HCT116 (cell line): ENCODE measurements at regions not wholly inside any gene's neighbourhood (a gene's known extent, or its start where the extent isn't known, plus 50 kb on each side); places are given as distances from the start of the nearest gene placed in this dataset.

ENCODE experiments used
- CBX3 ChIP-seq: IDR thresholded peaks from 2 replicates; pipeline ENCODE4 v1.6.1; 2012; ENCODE audit warnings: low read depth
- CTCF ChIP-seq, 3 experiments: fragments of 200-600 bp in 1 of 3; sonication (generic) in 1 of 3; IDR thresholded peaks in 2 of 3; conservative IDR thresholded peaks in 1 of 3; 2 replicates each; pipeline ENCODE4 v1.5.1; 2012 to 2017; ENCODE audit warnings: low read depth in 2 of 3, low read length in 2 of 3, antibody characterized with exemption in 1 of 3, borderline replicate concordance in 1 of 3, control low read depth in 1 of 3, mild to moderate bottlenecking in 1 of 3, mixed read lengths in 1 of 3, mixed run types in 1 of 3, moderate library complexity in 1 of 3; ENCODE audit not compliant: insufficient read depth in 1 of 3
- EZH2 ChIP-seq: fragments of 200-600 bp; sonication (generic); IDR thresholded peaks from 2 replicates; pipeline ENCODE4 v1.6.1; 2017; ENCODE audit warnings: antibody characterized with exemption, mixed run types
- EZH2phosphoT487 ChIP-seq: fragments of 200-600 bp; IDR thresholded peaks from 2 replicates; pipeline ENCODE4 v1.6.1; 2018; ENCODE audit warnings: antibody characterized with exemption, borderline replicate concordance
- POLR2A ChIP-seq: IDR thresholded peaks from 2 replicates; pipeline ENCODE4 v1.7.0; 2011; ENCODE audit warnings: borderline replicate concordance; ENCODE audit not compliant: insufficient read depth, insufficient read length; ENCODE audit errors: extremely low read depth
- REST ChIP-seq: IDR thresholded peaks from 2 replicates; pipeline ENCODE4 v1.6.1; 2012; ENCODE audit warnings: low read depth
- TCF7L2 ChIP-seq: IDR thresholded peaks from 2 replicates; pipeline ENCODE4 v1.7.0; 2011; ENCODE audit warnings: borderline replicate concordance, inconsistent platforms; ENCODE audit not compliant: insufficient read depth, insufficient read length; ENCODE audit errors: extremely low read depth
- ZFX ChIP-seq: fragments of 450-650 bp; IDR thresholded peaks from 2 replicates; pipeline ENCODE4 v1.6.1; 2017

- no peak for TF ChIP-seq CTCF (IDR thresholded peaks at IDR 0.05 in 2 of 3, conservative IDR thresholded peaks at IDR 0.05 in 1 of 3; ENCODE audit: borderline replicate concordance in 1 of 3, insufficient read depth in 1 of 3, low read depth in 2 of 3, low read length in 2 of 3)
- TF ChIP-seq REST: no peak
- no peak for TF ChIP-seq TCF7L2
- TF ChIP-seq EZH2: no peak
- no peak for TF ChIP-seq POLR2A
- TF ChIP-seq ZFX: no peak
- no peak for TF ChIP-seq EZH2phosphoT487
- TF ChIP-seq CBX3: no peak
These were observed 328.1 kb upstream of the TBL1XR1 start for GRCh38 chr3:177525414-177525813.
